Esophagus muscularis mucosa (tissue), 4 donors: ENCODE measurements at regions not wholly inside any gene's neighbourhood (a gene's known extent, or its start where the extent isn't known, plus 50 kb on each side); places are given as distances from the start of the nearest gene placed in this dataset.

Experiments used
- DNase-seq: peaks from one replicate; pipeline ENCODE4 v3.0.0-alpha.2; 2017; ENCODE audit errors: extremely low spot score
- H3K27ac ChIP-seq, 4 donors: fragments of 200-600 bp; sonication (generic); replicated peaks in 1 of 4; 1 replicate in 3 of 4; 2 replicates in 1 of 4; pipeline ENCODE4 v1.5.1; 2016 to 2019; ENCODE audit warnings: mild to moderate bottlenecking in 1 of 4
- H3K27me3 ChIP-seq, 4 donors: fragments of 200-600 bp; sonication (generic); one replicate each; pipeline versions ENCODE4 v1.5.1 to v1.6.0; 2016 to 2019
- H3K36me3 ChIP-seq, 4 donors: fragments of 200-600 bp; sonication (generic); one replicate each; pipeline ENCODE4 v1.5.1; 2016 to 2019
- H3K4me1 ChIP-seq, 4 donors: fragments of 200-600 bp; sonication (generic); one replicate each; pipeline ENCODE4 v1.5.1; 2016 to 2019
- H3K4me3 ChIP-seq, 4 donors: fragments of 200-600 bp; sonication (generic); 1 replicate in 2 of 4; 2 replicates in 2 of 4; pipeline ENCODE4 v1.5.1; 2016 to 2019; ENCODE audit warnings: mild to moderate bottlenecking in 4 of 4, moderate library complexity in 1 of 4
- H3K9me3 ChIP-seq, 4 donors: fragments of 200-600 bp; sonication (generic); 1 replicate in 3 of 4; 2 replicates in 1 of 4; pipeline ENCODE4 v1.5.1; 2016 to 2019
- EP300 ChIP-seq: sonication (generic); formaldehyde crosslinking; IDR thresholded peaks from one replicate; pipeline ENCODE4 v1.6.1; 2017; ENCODE audit warnings: antibody characterized with exemption
- POLR2A ChIP-seq: fragments of 450-650 bp; IDR thresholded peaks from one replicate; pipeline ENCODE4 v1.6.1; 2017; ENCODE audit warnings: antibody characterized with exemption, moderate library complexity, mild to moderate bottlenecking, low read depth
- POLR2AphosphoS5 ChIP-seq, 2 donors: sonication (generic); formaldehyde crosslinking; IDR thresholded peaks; one replicate each; pipeline ENCODE4 v1.6.1; 2017; ENCODE audit warnings: antibody characterized with exemption in 2 of 2
- WGBS: methylation state at CpG from one replicate; pipeline ENCODE4 v1.1.5; 2018; 5-methylcytosine and 5-hydroxymethylcytosine counted together
- intact Hi-C: fragments of 100-400 bp; cut with DNase I; formaldehyde crosslinking; loops from one replicate; pipeline ENCODE4 v1.15.1; 2023
- TF ChIP-seq, protein P1 (sequence below), 3 experiments: fragments of 200-600 bp in 2 of 3; fragments of 450-650 bp in 1 of 3; sonication (generic) in 2 of 3; IDR thresholded peaks; one replicate each; pipeline ENCODE4 v1.5.1; 2017 to 2019; ENCODE audit warnings: antibody characterized with exemption in 3 of 3, mild to moderate bottlenecking in 2 of 3, moderate library complexity in 1 of 3

DNA sequence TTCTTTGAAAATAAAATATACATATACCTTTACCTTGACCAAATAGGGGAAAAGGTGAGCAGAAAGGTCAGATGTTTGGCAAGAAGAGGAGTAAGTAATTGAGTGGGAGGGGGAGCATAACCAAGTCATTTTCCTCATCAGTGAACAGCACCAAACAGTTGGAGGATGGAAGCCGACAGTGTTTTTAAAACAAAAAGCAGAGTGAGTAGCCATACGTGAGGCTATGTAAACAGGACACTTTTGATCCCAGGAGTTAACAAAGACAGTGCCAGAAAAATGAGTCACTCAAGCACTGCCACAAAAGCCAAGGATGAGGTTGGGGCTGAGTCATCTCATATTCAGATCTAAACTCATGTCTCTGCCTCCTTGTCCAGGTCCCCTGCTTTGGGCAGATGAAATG is 734.7 kb downstream of the KCNA4 start:
- Histone ChIP-seq H3K36me3 (no peaks in the 10 kb centered on the region), H3K27me3 (no peaks in the 10 kb centered on the region), H3K4me3 (no peak overlapping the region), H3K27ac (no peak overlapping the region), H3K4me1 (peaks cover 0 to 16% (median 6%) of the 10 kb centered on the region in 4 donors), H3K9me3 (no peaks in the 10 kb centered on the region)
- intact Hi-C loops: no loop called here
- 12% methylated on average over 2 of the region's 2 CpGs for WGBS
- DNase-seq: no peak
- TF ChIP-seq POLR2AphosphoS5 (IDR thresholded peaks at IDR 0.05): peak in 1 of 2 donors; percentile 25
- no peak for TF ChIP-seq EP300
- no peak for TF ChIP-seq POLR2A

DNA sequence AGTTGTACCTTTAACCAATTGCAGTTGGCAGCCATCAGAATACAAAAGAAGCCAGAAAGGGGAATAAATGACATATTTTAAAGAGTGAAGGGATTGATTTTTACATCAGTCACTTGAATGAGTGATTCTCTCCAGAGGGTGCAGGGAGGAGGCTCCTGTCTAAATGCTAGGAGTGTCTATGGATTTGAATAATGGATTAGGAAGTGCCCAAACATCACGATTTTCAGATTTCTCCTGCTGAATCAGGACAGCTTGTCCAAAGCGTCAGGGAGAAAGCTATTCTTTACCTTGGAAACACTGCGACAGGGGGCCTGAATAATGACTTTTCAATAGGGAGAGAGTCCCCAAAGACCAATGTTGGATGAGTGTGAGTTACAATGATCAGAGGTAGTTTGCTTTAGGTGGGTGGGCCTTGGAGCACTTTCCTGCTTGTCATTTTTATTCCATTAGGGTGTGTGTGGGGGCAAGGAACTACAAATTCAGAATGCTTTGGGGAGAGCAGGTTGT is 735.5 kb downstream of the KCNA4 start:
- no peak for DNase-seq
- Histone ChIP-seq H3K4me1 (peaks cover 0 to 16% (median 6%) of the 10 kb centered on the region in 4 donors), H3K4me3 (no peak overlapping the region), H3K36me3 (no peaks in the 10 kb centered on the region), H3K27ac (no peak overlapping the region), H3K27me3 (no peaks in the 10 kb centered on the region), H3K9me3 (no peaks in the 10 kb centered on the region)
- TF ChIP-seq EP300: no peak
- TF ChIP-seq, protein P1, sequence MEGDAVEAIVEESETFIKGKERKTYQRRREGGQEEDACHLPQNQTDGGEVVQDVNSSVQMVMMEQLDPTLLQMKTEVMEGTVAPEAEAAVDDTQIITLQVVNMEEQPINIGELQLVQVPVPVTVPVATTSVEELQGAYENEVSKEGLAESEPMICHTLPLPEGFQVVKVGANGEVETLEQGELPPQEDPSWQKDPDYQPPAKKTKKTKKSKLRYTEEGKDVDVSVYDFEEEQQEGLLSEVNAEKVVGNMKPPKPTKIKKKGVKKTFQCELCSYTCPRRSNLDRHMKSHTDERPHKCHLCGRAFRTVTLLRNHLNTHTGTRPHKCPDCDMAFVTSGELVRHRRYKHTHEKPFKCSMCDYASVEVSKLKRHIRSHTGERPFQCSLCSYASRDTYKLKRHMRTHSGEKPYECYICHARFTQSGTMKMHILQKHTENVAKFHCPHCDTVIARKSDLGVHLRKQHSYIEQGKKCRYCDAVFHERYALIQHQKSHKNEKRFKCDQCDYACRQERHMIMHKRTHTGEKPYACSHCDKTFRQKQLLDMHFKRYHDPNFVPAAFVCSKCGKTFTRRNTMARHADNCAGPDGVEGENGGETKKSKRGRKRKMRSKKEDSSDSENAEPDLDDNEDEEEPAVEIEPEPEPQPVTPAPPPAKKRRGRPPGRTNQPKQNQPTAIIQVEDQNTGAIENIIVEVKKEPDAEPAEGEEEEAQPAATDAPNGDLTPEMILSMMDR (IDR thresholded peaks at IDR 0.05): no peak
- no peak for TF ChIP-seq POLR2AphosphoS5 (IDR thresholded peaks at IDR 0.05)
- TF ChIP-seq POLR2A: no peak
- 53% methylated on average over 3 of the region's 3 CpGs for WGBS
- intact Hi-C loops: no loop called here

DNA sequence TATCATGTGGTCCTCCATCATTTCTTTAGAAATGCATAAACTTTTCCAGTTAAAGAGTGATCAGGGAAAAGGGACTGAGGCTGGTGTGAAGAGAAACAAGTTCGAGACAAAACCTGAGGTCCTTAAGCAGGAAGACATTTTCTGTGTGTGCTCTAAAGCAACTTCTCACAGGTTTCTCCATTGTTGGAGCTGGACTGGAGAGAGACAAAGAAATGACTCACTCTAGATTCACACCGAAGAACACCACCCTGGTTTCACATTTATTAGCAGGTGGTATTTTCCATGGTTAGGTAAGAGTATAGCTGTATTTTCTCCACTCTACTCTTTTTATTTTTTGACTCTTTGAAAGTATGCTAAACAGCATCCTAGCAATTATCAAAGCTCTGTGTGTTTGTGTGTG is 736.4 kb downstream of the KCNA4 start:
- no peaks in the 10 kb centered on the region for H3K27me3 ChIP-seq
- no peaks in the 10 kb centered on the region for H3K9me3 ChIP-seq
- no peaks in the 10 kb centered on the region for H3K36me3 ChIP-seq
- TF ChIP-seq, protein P1 (IDR thresholded peaks at IDR 0.05): no peak
- no peak for TF ChIP-seq EP300
- H3K4me1 ChIP-seq: peaks cover 0 to 16% (median 6%) of the 10 kb centered on the region in 4 donors
- H3K27ac ChIP-seq: no peak overlapping the region
- DNase-seq: no peak
- intact Hi-C loops: no loop called here
- 78% methylated on average over 2 of the region's 2 CpGs for WGBS
- no peak overlapping the region for H3K4me3 ChIP-seq

DNA sequence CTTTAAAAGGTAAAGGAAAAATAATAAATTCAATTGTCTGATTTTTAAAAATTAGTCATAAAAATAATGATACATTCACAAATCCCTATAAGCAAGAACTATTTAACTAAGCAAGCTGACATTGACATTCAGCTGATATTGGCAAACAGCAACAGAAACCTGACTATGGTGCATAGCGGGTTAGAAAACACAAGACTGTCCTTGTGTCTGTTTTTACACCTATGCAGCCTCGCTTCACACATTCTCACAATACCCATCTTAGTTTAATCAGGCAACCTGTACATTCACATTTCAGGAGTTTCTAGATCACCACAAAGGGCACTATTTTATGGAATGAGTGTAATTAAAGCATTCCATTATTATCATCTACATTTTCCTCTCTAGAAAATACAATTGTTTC is 737.1 kb downstream of the KCNA4 start:
- TF ChIP-seq, protein P1 (IDR thresholded peaks at IDR 0.05): no peak
- TF ChIP-seq POLR2AphosphoS5 (IDR thresholded peaks at IDR 0.05) (no peak), EP300 (no peak), POLR2A (no peak)
- intact Hi-C loops: no loop called here
- H3K27me3 ChIP-seq: no peaks in the 10 kb centered on the region
- 100% methylated on average over 2 of the region's 2 CpGs for WGBS
- H3K4me1 ChIP-seq: peaks cover 0 to 16% (median 6%) of the 10 kb centered on the region in 4 donors
- no peaks in the 10 kb centered on the region for H3K9me3 ChIP-seq
- no peaks in the 10 kb centered on the region for H3K36me3 ChIP-seq
- DNase-seq: no peak
- H3K4me3 ChIP-seq: no peak overlapping the region
- no peak overlapping the region for H3K27ac ChIP-seq

DNA sequence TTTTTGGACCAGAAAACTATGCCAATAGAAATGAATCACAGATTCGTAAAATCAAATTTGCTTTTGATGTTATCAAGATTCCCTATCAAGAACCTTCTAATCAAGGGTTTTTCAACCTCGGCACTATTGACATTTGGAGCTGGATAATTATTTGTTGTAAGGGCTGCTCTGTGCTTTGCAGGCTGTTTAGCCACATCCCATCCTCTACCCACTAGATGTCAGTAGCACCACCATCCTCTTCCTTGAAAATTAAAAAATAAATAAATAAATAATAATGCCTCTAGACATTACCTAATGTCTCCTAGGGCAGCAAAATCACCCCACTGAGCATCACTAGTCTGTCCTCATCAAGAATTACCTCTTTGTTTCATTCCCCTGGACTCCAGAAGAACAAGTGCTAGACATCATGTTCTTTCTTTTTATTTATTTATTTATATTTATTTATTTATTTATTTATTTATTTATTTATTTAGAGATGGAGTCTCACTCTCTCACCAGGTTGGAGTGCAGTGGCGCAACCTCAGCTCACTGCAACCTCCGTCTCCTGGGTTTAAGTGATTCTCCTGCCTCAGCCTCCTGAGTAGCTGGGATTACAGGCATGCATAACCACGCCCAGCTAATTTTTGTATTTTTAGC is 744.7 kb downstream of the KCNA4 start:
- no peak overlapping the region for H3K4me3 ChIP-seq
- H3K36me3 ChIP-seq: no peaks in the 10 kb centered on the region
- TF ChIP-seq POLR2AphosphoS5 (IDR thresholded peaks at IDR 0.05): no peak
- TF ChIP-seq, protein P1 (IDR thresholded peaks at IDR 0.05): no peak
- no peak for TF ChIP-seq EP300
- no peak for TF ChIP-seq POLR2A
- no peaks in the 10 kb centered on the region for H3K9me3 ChIP-seq
- WGBS: 92% methylated on average over 5 of the region's 5 CpGs
- no peaks in the 10 kb centered on the region for H3K27me3 ChIP-seq
- no peaks in the 10 kb centered on the region for H3K4me1 ChIP-seq
- intact Hi-C loops: no loop called here
- no peak overlapping the region for H3K27ac ChIP-seq
- no peak for DNase-seq
